Kidney (tissue), 13 donors: ENCODE measurements at regions not wholly inside any gene's neighbourhood (a gene's known extent, or its start where the extent isn't known, plus 50 kb on each side); places are given as distances from the start of the nearest gene placed in this dataset.

Experiments
- DNase-seq, 5 donors: peaks; one replicate each; pipeline ENCODE4 v3.0.0-alpha.2; 2013 to 2020
- FAIRE-seq: peaks from 2 replicates; lab custom pipeline; 2012; peaks lifted over from hg19 to GRCh38; lab: Jason Lieb, UNC
- H3K27ac ChIP-seq, 2 donors: one replicate each; pipeline ENCODE4 v1.7.0; 2013; ENCODE audit warnings: low read depth in 2 of 2, low read length in 2 of 2, inconsistent platforms in 1 of 2
- H3K27me3 ChIP-seq: one replicate; pipeline ENCODE4 v1.7.1; 2013; ENCODE audit warnings: low read length, inconsistent platforms; ENCODE audit not compliant: control insufficient read depth, insufficient read depth
- H3K36me3 ChIP-seq, 3 donors: one replicate each; pipeline versions ENCODE4 v1.7.0 to v1.7.1; 2013; ENCODE audit warnings: low read length in 3 of 3, control low read depth in 1 of 3, inconsistent platforms in 1 of 3; ENCODE audit not compliant: insufficient read depth in 3 of 3, control insufficient read depth in 2 of 3
- H3K4me1 ChIP-seq, 3 donors: one replicate each; pipeline versions ENCODE4 v1.7.0 to v1.7.1; 2013; ENCODE audit warnings: low read length in 3 of 3, inconsistent platforms in 1 of 3, low read depth in 1 of 3; ENCODE audit not compliant: control insufficient read depth in 2 of 3, insufficient read depth in 2 of 3
- H3K4me3 ChIP-seq, 3 donors: one replicate each; pipeline versions ENCODE4 v1.7.0 to v1.8.1; 2013; ENCODE audit warnings: low read length in 3 of 3, control low read depth in 1 of 3, inconsistent platforms in 1 of 3
- H3K9ac ChIP-seq, 3 donors: one replicate each; pipeline versions ENCODE4 v1.7.0 to v1.7.1; 2013; ENCODE audit warnings: low read length in 3 of 3, control low read depth in 1 of 3, inconsistent platforms in 1 of 3
- H3K9me3 ChIP-seq, 3 donors: one replicate each; pipeline versions ENCODE4 v1.7.0 to v1.7.1; 2013; ENCODE audit warnings: low read length in 3 of 3, control low read depth in 1 of 3, inconsistent platforms in 1 of 3; ENCODE audit not compliant: control insufficient read depth in 2 of 3, insufficient read depth in 1 of 3
- CTCF ChIP-seq: IDR thresholded peaks from 3 replicates; pipeline ENCODE4 v1.5.1; 2012; ENCODE audit warnings: mild to moderate bottlenecking, moderate library complexity, borderline replicate concordance; ENCODE audit not compliant: insufficient read depth; ENCODE audit errors: extremely low read depth
- intact Hi-C: fragments of 100-400 bp; cut with DNase I; formaldehyde crosslinking; loops from one replicate; pipeline ENCODE4 v1.11.1; 2022
- donor health status: control.
- donor health status: control.
- donor health status: control.
- donor health status: control.
- donor health status: control.
- donor health status: DM: yes; HTN: yes; CAD: no.
- donor health status: Normal renal cell carcinoma (clear cell type).

GRCh38 chr18:78711316-78711715, 268.3 kb upstream of the SALL3 start:
- intact Hi-C loops: no loop called here

GRCh38 chr18:78711971-78712370, 267.6 kb upstream of the SALL3 start:
- no peak overlapping the region for H3K4me3 ChIP-seq
- H3K9me3 ChIP-seq: peaks cover 0 to 11% (median 2%) of the 10 kb centered on the region in 3 donors
- H3K27ac ChIP-seq: no peak overlapping the region
- DNase-seq (no peak), FAIRE-seq (no peak)
- H3K27me3 ChIP-seq: no peaks in the 10 kb centered on the region
- no peak overlapping the region for H3K9ac ChIP-seq
- intact Hi-C loops: no loop called here
- H3K36me3 ChIP-seq: no peaks in the 10 kb centered on the region
- no peak for TF ChIP-seq CTCF
- no peaks in the 10 kb centered on the region for H3K4me1 ChIP-seq

More at GRCh38 chr18:78711316-78711715, 268.3 kb upstream of the SALL3 start:
- Histone ChIP-seq H3K36me3 (no peaks in the 10 kb centered on the region), H3K4me1 (no peaks in the 10 kb centered on the region), H3K27ac (no peak overlapping the region), H3K4me3 (no peak overlapping the region), H3K9ac (no peak overlapping the region), H3K27me3 (no peaks in the 10 kb centered on the region), H3K9me3 (peaks cover 0 to 11% (median 2%) of the 10 kb centered on the region in 3 donors)
- FAIRE-seq (no peak), DNase-seq (peak in 1 of 5 donors; percentile 4)
- TF ChIP-seq CTCF: no peak

- Histone ChIP-seq H3K4me1 (no peaks in the 10 kb centered on the region), H3K9me3 (peaks cover 0 to 11% (median 0%) of the 10 kb centered on the region in 3 donors), H3K27ac (no peak overlapping the region), H3K4me3 (no peak overlapping the region), H3K9ac (no peak overlapping the region), H3K27me3 (no peaks in the 10 kb centered on the region), H3K36me3 (no peaks in the 10 kb centered on the region)
- FAIRE-seq (no peak), DNase-seq (peak in 4 of 5 donors; percentile 72 to 81 (median 80))
- TF ChIP-seq CTCF: no peak
- intact Hi-C loops: no loop called here
Observed at GRCh38 chr18:78713069-78713468, 266.5 kb upstream of the SALL3 start.

- Histone ChIP-seq H3K27ac (no peak overlapping the region), H3K4me1 (no peaks in the 10 kb centered on the region), H3K36me3 (no peaks in the 10 kb centered on the region), H3K4me3 (no peak overlapping the region), H3K9me3 (peaks cover 0 to 4% (median 0%) of the 10 kb centered on the region in 3 donors), H3K9ac (no peak overlapping the region), H3K27me3 (no peaks in the 10 kb centered on the region)
- no peak for TF ChIP-seq CTCF
- FAIRE-seq (no peak), DNase-seq (no peak)
- intact Hi-C loops: no loop called here
Observed at GRCh38 chr18:78713726-78714125, 265.9 kb upstream of the SALL3 start.
